Stimulated activated CD8-positive, alpha-beta memory T cell treated with anti-CD3 and anti-CD28 coated beads, Interleukin-15, amount 100 ng/mL, for 1 hour (primary cell): ENCODE measurements at regions not wholly inside any gene's neighbourhood (a gene's known extent, or its start where the extent isn't known, plus 50 kb on each side); places are given as distances from the start of the nearest gene placed in this dataset.
"Not testable (repeated sequence)": the region's sequence is repeated elsewhere in the genome, so short reads cannot be mapped to it uniquely, and the experiment has no call there.

Source experiments
- DNase-seq: peaks from one replicate; pipeline ENCODE4 v3.0.0-alpha.2; 2020; ENCODE audit warnings: low read depth

DNA sequence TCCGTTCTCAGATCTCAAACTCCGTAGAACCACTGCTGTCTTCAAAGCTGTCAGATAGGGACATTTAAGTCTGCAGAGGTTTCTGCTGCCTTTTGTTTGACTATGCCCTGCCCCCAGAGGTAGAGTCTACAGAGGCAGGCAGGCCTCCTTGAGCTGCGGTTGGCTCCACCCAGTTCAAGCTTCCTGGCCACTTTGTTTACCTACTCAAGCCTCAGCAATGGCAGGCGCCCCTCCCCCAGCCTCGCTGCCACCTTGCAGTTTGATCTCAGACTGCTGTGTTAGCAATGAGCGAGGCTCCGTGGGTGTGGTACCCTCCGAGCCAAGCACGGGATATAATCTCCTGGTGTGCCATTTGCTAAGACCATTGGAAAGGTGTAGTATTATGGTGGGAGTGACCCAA is 634.9 kb upstream of the SGO1 start:
- DNase-seq, result not testable (repeated sequence)

DNA sequence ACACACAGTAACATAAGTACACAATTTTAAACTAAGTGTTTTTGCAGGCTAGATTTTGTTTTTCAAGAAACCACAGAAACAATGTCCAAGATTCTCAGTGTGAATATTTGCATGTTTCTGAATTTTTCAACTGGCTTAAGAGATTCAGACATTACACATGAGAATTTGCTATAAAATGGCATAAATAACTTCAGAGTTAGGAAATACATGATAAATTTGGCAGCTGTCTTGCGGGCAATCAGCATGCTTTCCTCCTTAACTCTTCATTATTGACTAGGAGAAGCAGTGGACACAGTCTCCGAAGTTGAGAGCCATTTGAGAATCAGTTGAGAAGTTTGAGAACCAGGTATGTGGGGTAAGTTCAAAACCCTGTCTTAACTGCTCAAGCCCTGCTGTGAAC is 625.6 kb upstream of the SGO1 start:
- no peak for DNase-seq

DNA sequence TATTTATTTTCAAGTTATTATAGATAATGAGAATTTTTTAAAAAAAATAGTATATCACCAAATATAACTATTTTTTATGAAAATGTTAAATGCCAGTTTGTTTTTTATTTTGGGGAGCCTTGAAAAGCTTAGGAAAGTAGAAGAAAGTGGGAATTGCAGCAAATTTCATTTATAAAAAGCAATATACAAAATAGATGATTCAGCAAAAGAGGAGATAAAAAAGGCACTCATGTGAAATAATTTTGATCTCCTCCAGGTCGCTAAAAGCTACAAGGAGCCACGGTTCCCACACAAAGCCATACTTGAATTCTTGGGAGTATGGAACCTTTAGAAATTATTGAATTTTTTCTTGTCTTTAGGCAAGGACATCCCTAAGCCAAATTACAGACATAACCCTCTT is 625.0 kb upstream of the SGO1 start:
- DNase-seq, result no peak

- no peak for DNase-seq
Measured at GRCh38 chr3:20810555-20810954, 624.5 kb upstream of the SGO1 start.

DNA sequence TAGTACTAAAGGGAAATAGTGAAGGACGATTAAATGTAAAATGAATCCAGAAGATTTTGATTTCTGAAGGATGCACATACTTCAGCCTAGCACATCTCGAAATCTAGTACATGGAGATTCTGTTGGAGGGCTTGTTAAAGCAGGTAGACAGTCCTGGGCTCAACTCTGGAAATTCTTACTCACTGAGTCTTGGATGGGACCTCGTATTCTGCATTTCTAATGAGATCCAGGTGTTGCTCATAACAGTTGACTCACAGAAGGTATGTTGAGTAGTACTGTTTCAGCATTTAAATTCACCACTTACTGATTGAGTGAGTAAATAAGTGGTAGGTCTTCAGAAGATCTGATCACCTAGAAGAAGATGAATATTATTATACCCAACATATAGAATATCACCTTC is 623.4 kb upstream of the SGO1 start:
- no peak for DNase-seq

GRCh38 chr3:20808864-20809263 is 622.9 kb upstream of the SGO1 start:
- DNase-seq, result no peak

- no peak for DNase-seq
Measured at GRCh38 chr3:20798666-20799065, 612.7 kb upstream of the SGO1 start.

DNA sequence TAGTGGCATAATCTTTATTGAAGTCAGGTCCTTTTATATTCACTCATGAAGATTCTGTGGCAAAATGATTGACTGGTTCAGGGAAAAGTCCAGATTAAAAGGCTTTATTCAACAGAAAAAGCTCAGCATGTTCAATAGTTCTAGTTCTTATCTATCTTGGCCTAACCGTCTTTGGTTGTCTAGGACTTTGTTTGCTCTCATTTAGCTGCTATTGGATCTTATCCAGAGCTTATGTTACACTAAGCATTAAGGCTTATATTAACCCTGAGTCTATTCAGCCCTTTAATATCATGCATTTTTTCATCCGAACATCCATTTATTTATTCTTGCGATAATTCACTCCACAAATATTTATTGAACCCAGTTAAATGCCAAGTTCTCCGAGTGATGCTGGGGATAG is 601.0 kb upstream of the SGO1 start:
- no peak for DNase-seq

DNA sequence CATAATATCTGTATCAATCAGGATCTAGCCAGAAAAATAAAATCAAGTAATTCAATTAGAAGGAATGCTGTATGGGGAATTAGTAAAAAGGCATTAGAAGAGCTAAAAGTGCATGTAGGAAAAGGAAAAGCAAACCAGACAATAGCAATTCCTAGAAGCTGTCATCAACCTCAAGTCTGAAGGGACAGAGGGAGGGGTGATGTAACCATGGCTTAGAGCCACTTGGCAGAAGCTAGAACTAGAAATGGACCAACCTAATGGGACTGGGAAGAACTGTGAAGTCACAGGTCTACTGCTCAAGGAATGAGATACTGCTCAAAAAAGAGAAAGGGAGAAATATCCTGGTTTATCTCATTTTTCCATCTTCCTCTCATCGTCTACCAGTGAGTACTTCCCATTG is 590.7 kb upstream of the SGO1 start:
- DNase-seq, result no peak

DNA sequence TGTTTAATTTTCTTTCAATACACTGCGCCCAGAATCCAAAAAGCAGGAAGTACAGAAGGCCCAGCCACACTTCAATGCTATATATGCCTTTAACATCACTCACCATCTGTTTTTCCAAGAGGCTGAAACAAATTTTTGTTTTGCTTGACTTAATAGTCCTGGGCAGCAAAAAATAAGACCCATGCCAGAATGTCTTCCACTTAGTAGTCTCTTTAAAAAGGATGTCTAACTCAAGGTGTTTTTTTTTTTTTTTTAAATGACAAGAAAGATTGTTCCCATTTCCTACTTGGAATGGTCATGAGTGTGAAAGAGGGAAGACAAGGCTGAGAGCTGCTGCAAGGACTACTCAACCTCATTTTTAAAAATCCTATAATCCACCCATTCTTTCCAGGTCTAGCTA is 590.3 kb upstream of the SGO1 start:
- no peak for DNase-seq

GRCh38 chr3:20773320-20773984 is 587.4 kb upstream of the SGO1 start:
- no peak for DNase-seq

- DNase-seq, result no peak
Measured at GRCh38 chr3:20772869-20773268, 586.9 kb upstream of the SGO1 start.

DNA sequence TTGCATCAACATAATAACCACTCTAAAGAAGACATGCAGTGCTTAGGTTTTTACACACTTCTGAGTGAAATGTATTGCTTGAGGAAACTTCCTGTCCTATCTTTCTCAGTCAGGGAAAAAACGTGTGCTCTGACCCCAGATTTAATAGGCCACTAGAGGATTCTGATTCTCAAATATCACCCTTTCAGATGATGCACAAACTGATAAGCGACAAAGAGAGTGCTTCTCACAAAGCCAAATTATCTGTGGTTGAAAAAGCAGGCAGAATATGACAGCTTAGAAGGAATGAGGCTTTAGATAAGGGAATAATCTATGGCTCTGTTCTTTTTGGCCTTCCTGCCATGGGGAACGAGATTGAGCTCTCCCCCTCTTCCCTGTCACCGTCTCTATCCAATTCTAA is 583.4 kb upstream of the SGO1 start:
- DNase-seq, result no peak

GRCh38 chr3:20760981-20761380 is 575.0 kb upstream of the SGO1 start:
- DNase-seq, result no peak

GRCh38 chr3:20752416-20752815 is 566.4 kb upstream of the SGO1 start:
- no peak for DNase-seq

DNA sequence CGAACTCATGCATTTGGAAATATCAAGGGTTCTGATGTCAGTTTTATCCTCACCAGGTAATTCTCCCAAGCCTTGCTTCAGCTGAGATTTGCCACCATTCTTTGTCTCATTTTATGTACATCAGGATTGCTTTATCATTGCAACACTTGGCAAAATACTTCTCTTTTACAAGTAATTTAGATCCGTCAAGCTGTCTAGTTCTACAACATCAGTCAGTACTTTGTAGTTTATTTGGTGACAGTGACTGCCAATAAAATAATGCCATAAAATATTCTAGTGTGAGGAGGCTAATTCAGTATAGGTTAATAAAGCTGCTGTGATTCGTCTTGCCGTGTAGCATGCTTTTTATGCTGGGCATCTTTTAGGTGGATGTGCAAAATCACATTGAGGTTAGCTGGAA is 565.3 kb upstream of the SGO1 start:
- DNase-seq, result no peak

DNA sequence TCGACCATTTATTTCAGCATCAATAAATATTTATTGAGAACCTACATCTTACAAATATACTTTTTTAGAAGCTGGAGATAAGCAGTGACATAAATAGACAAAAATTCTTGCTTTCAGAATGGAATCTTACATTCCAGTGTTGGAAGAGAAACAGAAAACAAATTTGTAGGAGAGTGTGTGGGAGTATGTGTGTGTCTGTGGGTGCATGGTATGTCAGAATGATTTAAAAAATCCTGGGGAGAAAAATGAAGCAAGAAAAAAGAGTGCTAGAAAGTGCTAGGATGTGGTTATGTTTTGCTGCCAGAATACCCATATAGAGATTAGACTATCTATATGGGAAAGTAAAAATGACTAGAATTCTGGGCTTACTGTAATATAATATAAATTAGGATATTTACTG is 561.7 kb upstream of the SGO1 start:
- no peak for DNase-seq

GRCh38 chr3:20743553-20744321 is 557.7 kb upstream of the SGO1 start:
- DNase-seq, result no peak

GRCh38 chr3:20742903-20743552 is 557.0 kb upstream of the SGO1 start:
- no peak for DNase-seq

- no peak for DNase-seq
Measured at GRCh38 chr3:20741381-20741780, 555.4 kb upstream of the SGO1 start.

GRCh38 chr3:20739814-20740213 is 553.8 kb upstream of the SGO1 start:
- DNase-seq, result no peak

GRCh38 chr3:20736287-20736852 is 550.4 kb upstream of the SGO1 start:
- DNase-seq, result no peak

DNA sequence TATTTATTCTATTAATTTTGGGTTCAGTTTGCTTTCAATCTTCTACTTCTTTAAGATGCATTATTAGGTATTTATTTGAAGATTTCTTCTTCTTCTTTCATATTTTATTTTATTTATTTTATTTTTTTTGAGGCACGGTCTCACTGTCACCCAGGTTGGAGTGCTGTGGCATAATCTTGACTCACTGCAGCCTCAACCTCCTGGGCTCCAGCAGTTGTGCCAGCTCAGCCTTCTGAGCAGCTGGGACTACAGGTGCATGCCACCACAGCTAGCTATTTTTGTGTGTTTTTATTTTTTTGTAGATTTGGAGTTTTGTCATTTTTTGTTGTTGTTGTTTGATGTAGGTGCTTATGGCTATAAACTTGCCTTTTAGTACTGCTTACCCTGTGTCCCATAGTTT is 543.2 kb upstream of the SGO1 start:
- no peak for DNase-seq
